Body of pancreas (tissue), 4 donors: ENCODE measurements at regions not wholly inside any gene's neighbourhood (a gene's known extent, or its start where the extent isn't known, plus 50 kb on each side); places are given as distances from the start of the nearest gene placed in this dataset.

Source experiments
- ATAC-seq: fragments of 150-250 bp; one replicate; pipeline ENCODE4 v1.9.1; 2016
- DNase-seq, 4 donors: peaks; one replicate each; pipeline ENCODE4 v3.0.0-alpha.2; 2019
- H3K27ac ChIP-seq, 4 donors: fragments of 200-600 bp; sonication (generic); 1 replicate in 3 of 4; 2 replicates in 1 of 4; pipeline versions ENCODE4 v1.5.1 to v1.6.1; 2016 to 2019; ENCODE audit warnings: mild to moderate bottlenecking in 1 of 4, mixed read lengths in 1 of 4, moderate library complexity in 1 of 4
- H3K27me3 ChIP-seq, 2 donors: fragments of 200-600 bp; sonication (generic); one replicate each; pipeline ENCODE4 v1.6.0; 2016; ENCODE audit warnings: mild to moderate bottlenecking in 1 of 2
- H3K36me3 ChIP-seq, 2 donors: fragments of 200-600 bp; sonication (generic); replicated peaks in 1 of 2; 2 replicates each; pipeline ENCODE4 v1.5.1; 2016; ENCODE audit warnings: low read depth in 2 of 2; ENCODE audit not compliant: insufficient read depth in 1 of 2
- H3K4me1 ChIP-seq: fragments of 200-600 bp; sonication (generic); one replicate; pipeline ENCODE4 v1.6.0; 2016
- H3K4me3 ChIP-seq, 2 donors: fragments of 200-600 bp; sonication (generic); 1 replicate in 1 of 2; 2 replicates in 1 of 2; pipeline ENCODE4 v1.5.1; 2016 to 2019
- H3K9me3 ChIP-seq, 3 donors: fragments of 200-600 bp; sonication (generic); 1 replicate in 2 of 3; 2 replicates in 1 of 3; pipeline ENCODE4 v1.5.1; 2016
- CTCF ChIP-seq, 7 experiments: fragments of 450-650 bp in 4 of 7; fragments of 200-600 bp in 3 of 7; sonication (generic) in 3 of 7; IDR thresholded peaks; one replicate each; pipeline ENCODE4 v1.5.1; 2016 to 2019; ENCODE audit warnings: antibody characterized with exemption in 7 of 7
- POLR2A ChIP-seq, 3 donors: fragments of 450-650 bp; IDR thresholded peaks; one replicate each; pipeline ENCODE4 v1.6.1; 2016; ENCODE audit warnings: antibody characterized with exemption in 3 of 3, mild to moderate bottlenecking in 2 of 3
- WGBS, 2 donors: methylation state at CpG; one replicate each; pipeline ENCODE4 v1.1.5; 2017; 5-methylcytosine and 5-hydroxymethylcytosine counted together
- intact Hi-C: fragments of 100-400 bp; cut with DNase I; formaldehyde crosslinking; loops from one replicate; pipeline ENCODE4 v1.15.1; 2023

- TF ChIP-seq CTCF (IDR thresholded peaks at IDR 0.05): no peak
- H3K4me1 ChIP-seq: peaks cover 36% of the 10 kb centered on the region
- H3K4me3 ChIP-seq: no peak overlapping the region
- no peaks in the 10 kb centered on the region for H3K36me3 ChIP-seq
- 47 to 66% methylated on average over 2 of the region's 2 CpGs for WGBS, 2 donors
- H3K27ac ChIP-seq: no peak overlapping the region
- ATAC-seq (peak; percentile 59), DNase-seq (no peak)
- no peaks in the 10 kb centered on the region for H3K9me3 ChIP-seq
- intact Hi-C loops: no loop called here
- no peaks in the 10 kb centered on the region for H3K27me3 ChIP-seq
These were observed 173.8 kb downstream of the PCSK1 start for GRCh38 chr5:96259151-96259772.

GRCh38 chr5:96258692-96259091 lies 174.4 kb downstream of the PCSK1 start:
- ATAC-seq (no peak), DNase-seq (no peak)
- Histone ChIP-seq H3K27ac (no peak overlapping the region), H3K4me1 (peaks cover 30% of the 10 kb centered on the region), H3K4me3 (no peak overlapping the region), H3K9me3 (no peaks in the 10 kb centered on the region), H3K27me3 (no peaks in the 10 kb centered on the region), H3K36me3 (no peaks in the 10 kb centered on the region)
- TF ChIP-seq POLR2A (IDR thresholded peaks at IDR 0.05) (no peak), CTCF (IDR thresholded peaks at IDR 0.05) (no peak)
- intact Hi-C loops: no loop called here

GRCh38 chr5:96257904-96258303 lies 175.1 kb downstream of the PCSK1 start:
- Histone ChIP-seq H3K9me3 (no peaks in the 10 kb centered on the region), H3K36me3 (no peaks in the 10 kb centered on the region), H3K27ac (no peak overlapping the region), H3K4me3 (no peak overlapping the region), H3K27me3 (no peaks in the 10 kb centered on the region), H3K4me1 (peaks cover 23% of the 10 kb centered on the region)
- DNase-seq: no peak
- intact Hi-C loops: no loop called here
- no peak for ATAC-seq
- TF ChIP-seq POLR2A (IDR thresholded peaks at IDR 0.05) (no peak), CTCF (IDR thresholded peaks at IDR 0.05) (no peak)
- WGBS, 2 donors: 87% methylated on average over 2 of the region's 2 CpGs

- H3K4me1 ChIP-seq: peaks cover 29% of the 10 kb centered on the region
- H3K36me3 ChIP-seq: no peaks in the 10 kb centered on the region
- intact Hi-C loops: no loop called here
- no peak overlapping the region for H3K4me3 ChIP-seq
- WGBS, 2 donors: 79 to 89% methylated on average over 5 of the region's 5 CpGs
- ATAC-seq: no peak
- H3K27ac ChIP-seq: no peak overlapping the region
- H3K9me3 ChIP-seq: no peaks in the 10 kb centered on the region
- DNase-seq: peak in 3 of 4 donors; percentile 19 to 47 (median 31)
- H3K27me3 ChIP-seq: no peaks in the 10 kb centered on the region
- no peak for TF ChIP-seq POLR2A (IDR thresholded peaks at IDR 0.05)
- no peak for TF ChIP-seq CTCF (IDR thresholded peaks at IDR 0.05)
These were observed 176.1 kb downstream of the PCSK1 start for GRCh38 chr5:96256795-96257470.
